GM12892 (cell line): ENCODE measurements at regions not wholly inside any gene's neighbourhood (a gene's known extent, or its start where the extent isn't known, plus 50 kb on each side); places are given as distances from the start of the nearest gene placed in this dataset.

ENCODE experiments used
- DNase-seq: peaks from one replicate; pipeline ENCODE4 v3.0.0; 2011; ENCODE audit not compliant: insufficient read length
- FAIRE-seq: peaks from 2 replicates; lab custom pipeline; 2011; peaks lifted over from hg19 to GRCh38; lab: Jason Lieb, UNC
- POLR2A ChIP-seq: IDR thresholded peaks from 2 replicates; pipeline ENCODE4 v1.6.1; 2011; ENCODE audit warnings: low read depth, low read length, control low read depth
- POLR2AphosphoS5 ChIP-seq: IDR thresholded peaks from 2 replicates; pipeline ENCODE4 v1.6.1; 2011; ENCODE audit warnings: low read depth, low read length, control low read depth
- TAF1 ChIP-seq: IDR thresholded peaks from 2 replicates; pipeline ENCODE4 v1.6.1; 2011; ENCODE audit warnings: low read depth, mild to moderate bottlenecking, control low read depth, low read length, borderline replicate concordance

DNA sequence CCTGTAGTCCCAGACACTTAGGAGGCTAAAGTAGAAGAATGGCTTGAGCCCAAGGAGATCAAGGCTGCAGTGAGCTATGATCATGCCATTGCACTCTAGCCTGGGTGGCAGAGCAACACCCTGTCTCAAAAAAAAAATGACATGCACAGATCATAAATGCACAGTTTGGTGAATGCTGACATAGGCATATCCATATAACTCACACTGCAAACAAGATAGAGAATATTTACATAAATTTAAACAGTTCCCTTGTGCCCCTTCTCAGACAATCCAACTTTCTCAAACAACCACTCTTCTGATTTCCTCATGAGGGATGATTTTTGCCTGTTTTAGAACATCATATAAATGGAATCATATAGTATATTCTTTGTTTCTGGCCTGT is 88.7 kb upstream of the CAST start:
- TF ChIP-seq TAF1: no peak
- no peak for TF ChIP-seq POLR2AphosphoS5
- no peak for TF ChIP-seq POLR2A
- FAIRE-seq (no peak), DNase-seq (no peak)

DNA sequence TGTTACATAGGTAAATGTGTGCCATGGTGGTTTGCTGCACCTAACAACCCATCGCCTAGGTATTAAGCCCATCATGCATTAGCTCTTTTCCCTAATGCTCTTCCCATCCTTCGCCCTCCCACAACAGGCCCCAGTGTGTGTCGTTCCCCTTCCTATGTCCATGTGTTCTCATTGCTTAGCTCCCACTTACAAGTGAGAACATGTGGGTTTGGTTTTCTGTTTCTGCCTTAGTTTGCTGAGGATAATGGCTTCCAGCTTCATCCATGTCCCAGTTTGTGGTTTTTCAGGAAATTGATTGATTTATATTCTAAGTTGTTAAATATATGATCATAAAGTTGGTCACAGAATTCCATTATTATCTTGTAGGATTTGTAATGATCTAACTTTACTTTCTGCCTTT is 85.3 kb upstream of the CAST start:
- FAIRE-seq: no peak

DNA sequence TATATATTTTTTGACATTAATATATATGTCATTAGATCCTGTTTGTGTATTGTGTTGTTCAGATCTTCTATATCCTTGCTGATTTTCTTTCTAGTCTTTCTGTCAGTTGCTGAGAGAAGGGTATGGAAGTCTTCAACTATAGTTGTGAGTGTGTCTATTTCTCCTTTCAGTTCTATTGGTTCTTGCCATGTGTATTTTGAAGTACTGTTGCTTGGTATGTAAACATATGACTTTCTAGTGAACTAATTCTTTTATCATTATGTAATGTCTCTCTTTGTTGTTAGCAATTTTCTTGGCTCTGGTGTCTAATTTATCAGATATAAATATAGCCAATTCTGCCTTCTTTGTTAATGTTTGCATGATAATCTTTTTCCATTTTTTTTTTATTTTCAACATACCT is 84.3 kb upstream of the CAST start:
- DNase-seq: no peak

More for the DNA sequence above, 85.3 kb upstream of the CAST start:
- TF ChIP-seq POLR2AphosphoS5: no peak
- no peak for TF ChIP-seq POLR2A
- TF ChIP-seq TAF1: no peak
- no peak for DNase-seq

DNA sequence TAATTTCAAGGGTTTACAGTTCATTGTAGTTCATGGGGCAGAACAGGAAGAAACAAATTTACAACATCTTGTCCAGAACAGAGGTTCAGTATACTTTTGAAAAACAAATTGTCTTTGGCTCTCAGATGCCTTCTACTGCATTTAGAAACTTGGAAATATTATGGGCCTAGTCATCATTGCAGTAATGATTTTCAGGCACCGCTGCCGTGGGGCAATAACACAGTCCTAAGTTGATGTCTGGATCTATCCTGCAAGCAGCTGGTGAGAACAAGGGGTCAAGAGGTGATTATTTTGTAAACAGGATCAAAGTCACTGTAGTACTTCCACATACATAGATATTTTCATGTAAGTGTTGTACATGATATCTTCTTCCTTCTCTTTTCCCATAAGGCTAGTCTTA is 82.5 kb upstream of the CAST start:
- no peak for TF ChIP-seq POLR2A
- TF ChIP-seq POLR2AphosphoS5: no peak
- TF ChIP-seq TAF1: no peak
- no peak for FAIRE-seq
- DNase-seq: no peak

More for the DNA sequence above, 84.3 kb upstream of the CAST start:
- TF ChIP-seq POLR2AphosphoS5 (no peak), POLR2A (no peak), TAF1 (no peak)
- no peak for FAIRE-seq

DNA sequence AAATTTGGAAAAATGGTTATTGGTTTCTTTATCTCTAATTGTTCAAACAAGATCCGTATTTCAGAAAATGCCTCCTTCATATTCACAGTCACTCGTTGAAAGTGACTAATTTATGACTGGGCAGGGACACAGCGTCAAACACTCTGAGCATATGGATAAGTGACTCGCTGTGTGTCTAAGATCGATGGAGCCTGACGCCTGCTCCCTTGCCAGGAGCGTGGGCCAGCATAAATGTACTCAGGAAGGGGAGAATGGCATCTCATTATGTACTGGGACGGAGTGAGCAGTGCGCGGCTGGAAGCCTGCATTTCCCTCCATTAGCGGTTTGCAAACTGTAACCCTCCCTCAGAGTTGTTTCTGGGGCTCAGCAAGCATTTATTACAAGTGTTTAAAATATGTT is 79.8 kb upstream of the CAST start:
- TF ChIP-seq TAF1 (no peak), POLR2A (no peak), POLR2AphosphoS5 (no peak)
- FAIRE-seq (no peak), DNase-seq (no peak)

DNA sequence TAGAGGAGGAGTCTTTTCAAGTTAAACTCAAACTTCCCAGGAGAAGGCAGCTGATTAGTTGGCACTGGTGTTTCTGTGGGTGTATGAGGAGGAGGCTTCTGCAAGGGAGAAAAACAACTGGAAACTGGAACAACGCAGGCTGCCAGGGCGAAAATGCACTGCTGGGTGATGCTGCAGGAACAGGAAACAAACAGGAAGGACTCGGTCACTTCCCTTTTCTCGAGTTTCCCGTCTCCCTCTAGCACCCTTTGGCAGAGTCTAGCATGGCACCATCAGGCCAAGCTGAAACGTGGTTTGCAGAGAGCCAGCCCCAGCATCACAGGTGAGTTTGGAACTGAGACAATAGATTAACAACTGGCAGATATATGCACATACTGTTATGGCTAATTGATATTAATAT is 77.5 kb upstream of the CAST start:
- no peak for TF ChIP-seq TAF1
- no peak for TF ChIP-seq POLR2A
- TF ChIP-seq POLR2AphosphoS5: no peak
- DNase-seq (no peak), FAIRE-seq (no peak)

DNA sequence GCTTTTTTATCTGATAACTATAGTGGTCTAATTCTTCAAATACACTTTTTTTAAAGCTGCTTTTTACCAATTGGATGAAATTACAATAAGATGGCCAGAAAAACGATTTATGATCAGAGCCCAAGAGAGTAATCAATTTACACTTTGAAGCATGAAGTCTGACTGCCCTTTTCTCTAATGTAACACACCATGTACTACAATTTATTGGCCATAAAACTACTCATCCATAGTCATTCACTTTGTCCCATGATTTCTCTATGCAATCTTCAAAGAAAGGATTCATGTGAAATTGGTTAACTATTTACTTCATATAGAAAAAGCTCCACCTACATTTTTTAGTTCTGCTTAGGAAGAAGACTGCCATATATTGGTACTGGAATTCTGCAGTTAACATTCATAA is 73.6 kb upstream of the CAST start:
- FAIRE-seq (no peak), DNase-seq (no peak)
- TF ChIP-seq POLR2A: no peak
- no peak for TF ChIP-seq TAF1
- TF ChIP-seq POLR2AphosphoS5: no peak

DNA sequence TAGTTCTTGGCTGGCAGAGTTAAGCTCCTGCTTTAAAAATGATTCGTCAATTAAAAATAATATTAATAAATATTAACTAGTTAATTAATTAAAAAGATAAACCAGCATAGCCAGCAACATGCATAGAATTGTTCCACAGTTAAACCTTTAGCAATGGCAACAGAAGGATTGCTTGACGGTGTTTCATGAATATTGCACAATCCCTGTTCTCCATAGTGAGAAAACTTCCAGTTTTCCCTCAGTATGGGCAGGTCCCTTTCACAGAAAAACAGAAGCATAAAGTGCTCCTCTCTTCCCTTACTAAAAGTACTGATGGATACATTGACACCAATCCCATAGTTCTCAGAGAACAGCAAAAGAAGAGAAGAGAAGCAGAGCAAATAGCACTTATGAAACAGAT is 71.4 kb upstream of the CAST start:
- no peak for TF ChIP-seq TAF1
- TF ChIP-seq POLR2AphosphoS5: no peak
- no peak for TF ChIP-seq POLR2A
- DNase-seq (no peak), FAIRE-seq (no peak)

DNA sequence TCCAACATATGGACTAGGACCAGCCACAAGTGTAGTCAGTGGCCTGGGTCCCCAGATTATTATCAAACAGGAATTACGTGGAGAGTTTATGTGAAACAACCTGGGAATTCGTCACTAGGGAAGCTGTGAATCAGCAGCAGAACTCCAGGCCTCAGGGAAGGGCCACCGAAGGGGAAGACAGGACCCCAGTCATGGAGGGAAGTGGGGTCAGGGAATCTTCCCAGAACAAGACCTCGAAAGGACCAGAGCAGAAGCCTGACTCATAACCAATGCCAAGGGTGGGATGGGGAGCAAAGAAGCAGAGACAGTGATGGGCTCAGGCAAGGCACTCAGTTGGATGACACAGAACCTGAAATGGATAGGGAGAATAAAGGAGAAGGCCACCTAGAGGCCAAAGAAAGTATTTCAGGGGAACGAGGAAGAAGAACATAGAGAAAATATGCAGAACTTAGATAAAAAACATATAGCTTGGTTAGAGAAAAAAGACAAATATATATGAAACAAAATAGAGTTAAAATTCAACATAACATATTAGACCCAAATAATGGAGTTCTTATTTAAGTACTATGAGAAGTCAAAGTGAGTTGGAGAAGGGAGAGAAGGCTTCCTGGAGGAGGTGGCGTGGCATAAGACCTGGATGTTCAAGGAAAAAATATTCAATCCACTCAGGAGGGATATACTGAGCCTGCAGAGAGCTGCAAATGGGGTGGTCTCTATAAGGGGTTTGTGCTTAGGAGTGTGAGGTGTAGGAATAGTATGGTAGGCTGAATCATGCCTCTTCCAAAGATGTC is 66.7 kb upstream of the CAST start:
- no peak for DNase-seq
- TF ChIP-seq POLR2AphosphoS5 (no peak), POLR2A (no peak), TAF1 (no peak)
- FAIRE-seq: no peak

DNA sequence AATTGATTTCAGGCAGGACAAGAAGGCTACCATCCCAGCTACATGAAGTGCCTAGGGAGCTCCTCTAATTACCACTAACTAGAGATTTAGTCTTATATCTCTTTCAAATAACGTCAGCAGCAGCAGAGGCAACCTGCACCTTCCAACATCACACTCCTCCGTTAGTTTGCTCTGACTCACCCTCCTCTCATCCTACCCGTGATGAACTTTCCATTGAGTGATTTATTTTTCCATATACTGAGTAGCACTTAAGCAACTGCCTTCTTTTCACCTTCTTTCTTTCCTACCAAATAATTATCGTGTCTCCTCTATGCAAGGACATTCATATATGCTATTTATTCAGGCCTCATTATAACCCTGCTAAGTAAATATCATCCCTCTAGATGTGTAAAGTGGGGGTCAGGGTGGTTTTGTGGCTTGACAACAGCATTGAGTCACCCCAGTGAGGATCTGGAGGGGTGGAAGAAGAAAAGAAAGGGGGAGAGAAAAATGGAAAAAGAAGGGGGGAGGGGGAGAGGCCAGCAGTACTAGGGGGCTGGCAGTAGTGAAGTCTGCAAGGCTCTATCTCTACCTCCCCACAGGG is 64.6 kb upstream of the CAST start:
- FAIRE-seq: no peak
- no peak for DNase-seq
- TF ChIP-seq POLR2A (no peak), POLR2AphosphoS5 (no peak)

DNA sequence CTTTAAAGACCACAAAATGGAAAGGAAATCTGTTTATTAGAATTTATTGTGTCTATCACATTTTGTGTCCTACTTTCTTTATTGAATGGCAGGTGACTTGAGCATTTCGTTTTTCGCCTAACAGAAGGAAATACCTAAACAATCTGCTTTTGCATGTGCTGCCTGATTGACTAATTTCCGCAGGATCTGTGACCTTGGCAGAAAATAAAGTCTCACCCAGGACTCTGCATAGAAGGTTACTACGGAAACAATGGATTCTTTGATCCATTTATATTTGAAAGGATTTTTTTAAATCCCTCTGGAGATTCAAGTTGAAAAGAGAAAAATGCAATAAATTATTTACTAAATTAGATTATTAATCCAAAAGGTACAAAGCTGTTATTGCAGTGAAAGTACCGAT is 61.0 kb upstream of the CAST start:
- FAIRE-seq (no peak), DNase-seq (no peak)
- TF ChIP-seq POLR2AphosphoS5 (no peak), POLR2A (no peak)

DNA sequence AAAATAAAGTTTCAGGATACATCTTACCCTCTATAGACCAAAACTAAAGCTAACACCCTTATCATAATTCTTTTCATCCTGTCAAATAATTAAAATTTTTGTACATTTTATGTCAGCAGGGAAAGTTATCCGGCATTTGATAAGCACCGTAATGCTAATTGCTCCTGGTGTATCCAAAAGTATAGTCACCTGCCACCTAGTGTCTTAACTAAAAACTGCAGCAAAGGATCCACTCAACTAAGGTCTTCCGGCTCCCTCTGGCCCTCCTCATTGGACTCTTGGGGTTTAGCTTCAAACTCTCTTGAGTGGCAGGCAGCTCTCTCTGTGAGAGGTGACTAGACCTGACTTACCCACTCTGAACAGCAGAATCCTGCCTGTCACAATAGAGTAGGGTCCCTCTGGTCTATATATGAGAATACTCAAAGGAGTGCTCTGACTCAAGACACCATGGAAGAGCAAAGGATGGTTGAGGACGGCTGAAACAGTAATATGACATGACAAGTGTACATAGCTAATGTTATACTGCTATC is 60.4 kb upstream of the CAST start:
- FAIRE-seq: peak; percentile 91
- DNase-seq: peak; percentile 18
- no peak for TF ChIP-seq POLR2A
- TF ChIP-seq TAF1: no peak
- TF ChIP-seq POLR2AphosphoS5: no peak
